ENCODE measurements at regions not wholly inside any gene's neighbourhood (a gene's known extent, or its start where the extent isn't known, plus 50 kb on each side); places are given as distances from the start of the nearest gene placed in this dataset.
A peak's percentile ranks its signal among the peaks of the same experiment; 100 is the strongest.

DNA sequence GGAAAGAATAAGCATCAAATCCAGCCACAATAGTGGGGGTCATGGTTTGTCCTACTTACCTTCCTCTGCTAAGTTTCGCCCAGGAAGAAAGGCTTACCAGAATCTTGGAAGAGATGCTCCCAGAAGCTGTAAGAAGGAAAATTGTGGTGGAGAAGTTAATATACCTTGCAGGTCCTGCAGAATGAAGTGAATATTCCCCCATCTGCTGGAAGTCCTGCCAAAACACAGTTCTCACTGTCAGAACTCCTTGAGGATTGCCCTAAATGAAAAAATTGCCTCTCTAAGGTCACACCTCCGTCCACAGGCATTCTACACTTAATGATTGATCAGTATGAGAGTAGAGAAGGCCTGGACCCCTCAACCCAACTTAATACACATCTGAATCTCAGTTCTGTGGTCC, 78.4 kb upstream of the RGS21 start:
- peak; percentile 3 for DNase-seq

DNA sequence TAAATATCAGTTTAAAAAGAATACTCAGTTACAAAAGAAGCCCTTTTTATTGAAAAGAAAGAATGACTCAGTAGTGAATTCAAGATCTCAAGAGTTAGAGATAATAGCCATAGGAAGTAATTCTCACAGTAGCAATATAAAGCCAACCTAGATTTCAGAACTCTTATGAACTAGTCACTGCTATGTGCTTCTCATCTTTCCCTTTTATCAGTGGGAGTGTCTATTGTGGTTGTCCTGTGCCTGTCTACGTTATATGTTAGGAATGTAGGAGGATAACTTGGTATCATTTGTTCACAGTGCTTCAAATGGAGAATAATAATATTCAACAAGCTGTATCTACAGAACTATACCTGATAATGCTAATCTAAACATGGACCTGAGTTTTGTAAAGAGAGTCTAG, 73.1 kb upstream of the RGS21 start:
- no peak for DNase-seq

DNA sequence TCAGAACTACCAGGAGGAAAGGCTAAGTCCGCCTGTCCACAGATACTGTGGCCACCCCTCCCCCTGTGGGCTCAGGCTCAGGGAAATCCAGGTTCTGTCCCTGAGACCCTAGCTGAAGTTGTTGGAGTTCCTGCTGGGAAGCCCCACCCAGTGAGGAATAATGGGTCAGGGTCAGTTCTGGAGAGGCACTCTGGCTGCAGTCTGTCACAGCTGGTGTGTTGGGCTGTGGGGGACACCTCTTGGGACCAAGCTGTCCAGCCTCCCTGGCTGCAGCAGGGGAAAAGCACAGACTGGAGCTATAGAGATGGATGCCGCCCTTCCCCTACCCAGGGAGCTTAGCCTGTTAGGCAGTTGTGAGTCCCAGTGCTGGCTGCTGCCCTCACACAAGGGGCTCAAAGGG, 65.1 kb upstream of the RGS21 start:
- DNase-seq: no peak

DNA sequence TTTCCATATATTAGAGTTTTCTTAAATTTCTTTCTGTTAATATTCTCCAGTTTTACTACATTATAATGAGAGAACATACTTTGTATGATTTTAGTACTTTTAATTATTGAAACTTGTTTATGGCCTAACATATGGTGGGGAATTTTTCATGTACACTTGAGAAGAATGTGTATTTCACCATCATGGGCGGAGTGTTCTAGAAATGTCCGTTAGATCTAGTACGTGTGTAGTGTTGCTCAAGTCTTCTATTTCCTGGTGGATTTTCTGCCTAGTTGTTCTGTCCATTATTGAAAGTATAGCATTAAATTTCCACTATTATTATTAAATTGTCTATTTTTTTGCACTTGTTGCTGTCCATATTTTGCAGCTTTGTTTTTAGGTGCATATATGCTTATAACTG, 64.0 kb upstream of the RGS21 start:
- no peak for DNase-seq

DNA sequence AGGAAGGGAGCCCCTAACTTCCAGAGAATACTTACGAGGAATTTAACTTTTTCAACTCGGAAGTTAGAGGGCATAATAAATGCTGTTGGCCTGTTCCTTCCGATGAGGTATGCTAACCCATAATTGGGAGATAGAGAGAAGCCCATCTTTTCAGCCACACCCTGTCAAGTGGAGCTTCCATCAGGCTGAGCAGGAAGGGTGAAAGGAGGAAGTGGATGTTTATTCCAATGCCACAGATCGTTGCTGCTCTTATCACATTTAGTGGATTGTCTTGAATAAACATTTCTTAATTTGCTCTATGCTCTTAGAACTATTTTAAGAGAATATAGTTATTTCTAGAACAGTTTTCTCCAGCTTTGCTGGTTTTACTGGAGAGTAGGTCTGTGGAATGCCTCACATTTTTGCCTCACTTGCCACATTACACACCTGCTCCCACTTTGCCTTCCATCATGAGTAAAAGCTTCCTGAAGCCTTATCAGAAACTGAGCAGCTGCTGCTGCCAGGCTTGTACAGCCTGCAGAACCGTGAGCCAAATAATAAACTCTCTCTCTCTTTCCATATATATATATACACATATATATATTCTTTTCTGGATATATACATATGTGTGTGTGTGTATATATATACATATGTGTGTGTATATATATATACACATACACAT, 60.0 kb upstream of the RGS21 start:
- DNase-seq: peak; percentile 53

DNA sequence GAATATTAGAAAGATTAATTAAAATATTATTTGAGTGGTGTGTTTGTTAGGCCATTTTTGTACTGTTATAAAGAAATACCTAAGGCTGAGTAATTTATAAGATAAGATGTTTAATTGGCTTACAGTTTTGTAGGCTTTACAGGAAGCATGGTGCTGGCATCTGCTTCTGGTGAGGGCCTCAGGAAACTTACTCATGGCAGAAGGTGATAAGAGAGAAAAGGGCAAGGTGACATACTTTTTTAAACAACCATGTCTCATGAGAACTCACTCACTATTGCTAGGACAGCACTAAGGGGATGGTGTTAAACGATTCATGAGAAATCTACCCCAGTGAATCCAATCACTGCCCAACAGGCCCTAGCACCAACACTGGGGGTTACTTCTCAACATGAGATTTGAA, 56.7 kb upstream of the RGS21 start:
- peak; percentile 78 for DNase-seq

DNA sequence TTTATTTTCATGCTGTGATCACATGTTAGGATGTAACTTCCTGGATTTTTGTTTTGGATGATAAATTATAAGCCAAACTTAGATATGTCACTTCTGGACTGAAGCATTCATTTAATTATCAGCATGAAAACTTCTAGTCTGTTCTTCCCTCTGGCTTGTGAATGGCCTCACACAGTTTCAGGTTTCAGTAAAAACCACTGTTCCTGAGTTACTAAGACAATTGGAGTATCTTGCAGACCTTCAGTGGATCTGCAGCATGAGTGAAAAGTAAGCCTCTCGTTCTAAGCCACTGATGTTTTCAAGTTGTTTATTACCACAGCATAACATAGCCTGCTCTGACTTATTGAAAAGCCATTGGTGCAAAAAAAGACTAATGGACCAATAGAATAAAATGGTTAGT, 55.3 kb upstream of the RGS21 start:
- DNase-seq: no peak

DNA sequence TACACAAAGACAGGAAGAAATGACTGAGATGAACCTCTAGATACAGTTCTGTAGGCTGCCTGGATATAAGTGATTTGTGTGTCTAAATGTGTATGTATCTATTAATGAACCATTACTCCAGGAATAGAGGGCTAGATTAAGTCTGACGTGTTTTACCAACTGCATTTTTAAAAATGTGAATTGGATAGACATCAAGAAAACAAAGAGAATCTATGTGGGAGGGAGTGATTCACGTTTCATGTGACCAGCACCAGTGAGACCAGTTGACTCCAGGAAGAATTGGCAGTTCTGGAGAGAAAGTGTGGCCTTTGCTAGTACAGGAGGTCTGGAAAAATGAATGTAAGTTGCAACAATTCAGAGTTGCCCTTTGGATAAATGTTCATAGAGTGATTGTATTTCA, 53.4 kb upstream of the RGS21 start:
- peak; percentile 73 for DNase-seq

DNA sequence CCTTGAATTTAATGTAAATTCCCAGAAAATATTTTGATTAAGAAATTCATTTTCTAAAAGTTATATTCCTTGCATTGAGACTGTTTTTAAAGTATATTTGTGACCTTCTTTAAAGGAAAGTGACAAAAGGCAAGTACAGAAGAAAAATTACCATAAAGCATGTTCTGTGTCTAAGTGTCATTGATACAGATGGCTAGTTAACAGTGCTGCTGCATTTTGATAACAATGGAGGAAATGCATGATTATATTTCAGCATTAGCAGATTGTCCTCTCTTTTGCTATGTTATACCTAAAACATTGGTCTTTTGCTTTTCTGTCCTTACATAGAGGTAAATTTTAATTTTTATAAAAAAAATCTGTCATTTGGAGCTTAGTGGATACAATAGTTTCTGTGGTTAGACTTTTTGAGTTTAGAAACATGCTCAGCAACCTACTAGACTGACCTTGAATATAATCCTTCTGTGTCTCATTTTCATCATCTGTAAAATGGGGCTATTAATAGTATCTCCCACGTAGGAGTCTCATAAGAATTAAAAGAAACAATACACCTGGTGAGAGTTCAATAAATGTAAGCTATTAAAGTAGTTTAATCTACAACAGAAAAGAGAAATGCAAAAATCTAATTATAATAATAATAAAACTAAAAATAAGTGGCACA, 51.1 kb upstream of the RGS21 start:
- DNase-seq: no peak

DNA sequence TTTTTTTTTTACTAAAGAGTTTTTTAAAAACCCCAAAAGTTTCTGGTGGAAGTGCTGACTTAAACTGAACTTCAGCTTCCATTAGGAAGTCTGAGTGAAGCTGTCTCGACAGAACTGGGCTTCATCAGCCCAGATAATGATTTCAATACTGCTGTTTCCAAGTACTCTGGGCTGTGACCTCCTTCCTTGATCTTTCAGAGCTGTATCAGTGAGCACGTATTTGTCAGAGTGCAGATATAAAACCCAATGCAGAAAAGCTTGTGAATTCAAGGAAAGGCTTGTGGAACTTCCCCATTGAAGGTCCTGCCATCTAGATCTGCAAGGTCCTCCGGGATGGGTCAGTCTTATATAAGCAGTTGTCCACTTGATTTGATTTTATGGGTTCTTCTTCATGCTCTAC, 50.1 kb upstream of the RGS21 start:
- DNase-seq: no peak

All from dermis blood vessel endothelial cell (primary cell).